HG03097 (cell line): ENCODE measurements at regions not wholly inside any gene's neighbourhood (a gene's known extent, or its start where the extent isn't known, plus 50 kb on each side); places are given as distances from the start of the nearest gene placed in this dataset.
A peak's percentile ranks its signal among the peaks of the same experiment; 100 is the strongest.
"Not testable (repeated sequence)": the region's sequence is repeated elsewhere in the genome, so short reads cannot be mapped to it uniquely, and the experiment has no call there.

Experiments used
- ATAC-seq: cut with Tn5 transposase; IDR thresholded peaks from one replicate; pipeline ENCODE4 v1.9.1; 2021; ENCODE audit not compliant: unreplicated experiment, low FRiP score

DNA sequence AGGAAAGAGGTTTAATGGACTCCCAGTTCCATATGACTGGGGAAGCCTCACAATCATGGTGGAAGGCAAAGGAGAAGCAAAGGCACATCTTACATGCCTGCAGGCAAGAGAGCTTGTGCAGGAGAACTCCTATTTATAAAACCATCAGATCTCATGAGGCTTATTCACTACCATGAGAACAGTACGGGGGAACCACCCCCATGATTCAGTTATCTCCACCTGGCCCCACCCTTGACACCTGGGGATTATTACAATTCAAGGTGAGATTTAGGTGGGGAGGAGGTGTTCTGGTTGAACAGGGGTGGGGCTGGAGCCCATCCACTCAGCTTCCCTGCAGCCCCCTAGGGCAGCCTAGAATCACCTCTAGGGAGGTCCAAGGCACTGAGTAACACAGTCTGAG lies 128.9 kb upstream of the KLF3 start:
- ATAC-seq, result not testable (repeated sequence)

DNA sequence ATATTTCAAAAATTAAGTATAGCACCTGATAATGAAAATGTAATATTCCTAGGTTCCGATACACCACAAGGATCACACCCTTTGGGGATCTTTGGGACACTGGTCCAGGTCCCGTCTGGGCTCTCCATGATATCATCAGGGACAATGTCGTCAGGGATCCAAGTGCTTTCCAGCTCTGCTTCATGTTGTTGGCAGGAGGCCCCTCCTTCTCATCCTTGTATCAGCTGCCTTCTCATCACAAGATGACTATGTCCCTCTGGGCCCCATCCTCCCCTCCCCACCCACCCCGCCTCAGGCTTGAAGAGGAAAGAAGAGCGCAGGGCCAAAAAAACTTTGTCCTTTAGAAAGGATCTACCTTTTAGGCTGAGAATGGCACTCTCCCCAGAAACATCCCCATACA lies 128.3 kb upstream of the KLF3 start:
- no peak for ATAC-seq

DNA sequence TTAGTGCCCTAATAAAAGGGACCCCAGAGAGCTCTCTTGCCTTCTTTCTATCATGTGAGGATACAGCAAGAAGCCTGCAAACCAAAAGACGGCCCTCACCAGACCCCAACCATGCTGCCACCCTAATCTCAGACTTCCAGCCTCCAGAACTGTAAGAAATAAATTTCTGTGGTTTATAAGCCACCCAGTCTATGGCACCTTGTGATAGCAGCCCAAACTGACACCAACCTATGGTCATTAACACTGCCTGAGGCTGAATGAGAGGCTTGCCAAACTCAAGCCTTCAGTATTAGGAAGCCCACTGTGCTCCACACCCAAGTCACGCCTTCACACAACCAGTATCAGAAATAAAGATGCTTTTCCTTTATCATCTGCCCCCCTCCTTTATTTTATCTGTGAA lies 127.3 kb upstream of the KLF3 start:
- no peak for ATAC-seq

DNA sequence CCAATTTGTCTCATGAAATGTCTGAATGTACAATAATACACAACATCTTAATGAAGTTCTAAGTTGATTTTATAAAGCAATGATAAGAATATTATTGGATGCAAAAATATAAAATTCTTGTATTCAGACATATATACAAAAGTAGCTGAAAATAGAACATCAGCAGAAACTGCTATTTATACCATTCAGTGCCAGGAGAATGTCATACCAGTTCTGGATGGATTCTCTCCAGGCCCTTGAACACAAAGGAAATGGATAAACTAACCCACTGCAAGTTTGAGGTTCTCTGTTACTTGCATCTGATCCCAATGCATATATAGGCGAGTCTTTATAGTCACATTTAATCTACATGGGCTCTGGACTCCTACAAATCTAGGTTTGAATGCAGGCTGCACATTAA lies 126.3 kb upstream of the KLF3 start:
- no peak for ATAC-seq

DNA sequence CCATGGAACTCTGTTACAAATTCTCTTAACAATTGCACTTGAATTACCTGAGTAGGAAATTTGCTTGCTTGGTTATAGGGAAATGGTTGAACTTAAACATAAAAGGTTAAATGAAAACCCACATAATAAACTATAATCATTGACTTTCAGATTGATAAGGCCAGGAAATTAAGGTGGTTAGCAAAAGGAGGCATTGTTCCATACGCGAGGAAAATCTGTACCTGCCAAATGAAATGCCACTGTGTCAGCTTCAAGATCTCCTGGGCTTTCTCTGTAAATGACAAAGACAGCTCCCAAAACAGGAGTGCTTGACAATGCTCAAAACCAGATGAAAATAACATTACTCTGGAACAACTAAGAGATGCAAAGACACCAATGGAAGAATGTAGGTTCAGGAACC lies 125.5 kb upstream of the KLF3 start:
- ATAC-seq, result no peak

DNA sequence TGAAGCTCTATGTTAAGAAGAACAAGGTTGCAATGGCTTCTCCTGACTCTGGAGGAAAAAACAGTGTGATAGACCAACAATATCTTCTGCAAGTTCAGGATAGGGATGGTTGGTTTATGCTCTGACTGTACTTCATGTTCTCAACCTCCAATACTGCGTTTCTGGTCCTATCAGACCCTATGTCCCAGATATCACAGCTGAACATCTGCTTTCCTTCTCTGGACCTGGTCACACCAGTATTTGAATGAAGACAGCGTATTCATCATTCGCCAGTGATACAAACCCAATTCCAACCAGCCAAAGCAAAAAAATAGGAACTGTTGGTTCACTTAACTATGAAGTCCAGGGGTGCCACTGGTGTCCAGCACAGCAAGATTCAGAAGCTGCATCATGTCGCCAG lies 124.5 kb upstream of the KLF3 start:
- ATAC-seq, result no peak

DNA sequence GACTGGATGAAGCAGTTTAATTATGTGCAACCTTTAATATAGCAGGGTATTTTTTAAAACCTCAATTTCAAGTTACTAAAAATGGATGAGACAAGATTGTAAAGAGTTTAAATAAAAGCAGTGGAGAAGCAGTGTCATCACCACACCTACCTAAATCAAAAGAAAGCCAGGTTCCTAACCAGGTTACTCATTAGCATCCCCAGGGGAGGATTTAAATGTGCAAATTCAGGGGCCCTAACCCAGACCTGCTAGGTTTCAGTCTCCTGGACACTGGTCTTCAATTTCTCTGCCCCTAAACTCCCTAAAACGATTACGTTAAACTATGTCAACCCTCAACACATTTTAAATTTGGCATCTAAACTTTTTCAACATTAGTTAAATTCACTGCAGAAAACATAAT lies 116.9 kb upstream of the KLF3 start:
- no peak for ATAC-seq

DNA sequence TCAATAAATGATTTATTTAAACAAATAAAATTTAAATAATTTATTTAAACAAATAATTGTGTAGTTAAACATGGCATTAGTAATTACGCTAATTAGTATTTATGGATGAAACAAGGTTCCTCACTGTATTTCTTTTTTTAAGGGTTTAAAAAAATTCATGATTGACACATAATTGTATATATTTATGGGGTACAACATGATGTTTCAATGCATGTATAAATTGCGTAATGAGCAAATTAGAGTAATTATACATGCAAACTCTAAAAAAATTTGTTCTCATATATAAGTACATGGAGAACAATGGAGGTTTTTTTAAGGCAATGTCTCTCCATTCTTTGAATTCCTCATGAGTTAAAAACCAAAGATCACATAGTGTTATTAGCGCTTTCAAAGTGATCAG lies 115.7 kb upstream of the KLF3 start:
- ATAC-seq, result no peak

DNA sequence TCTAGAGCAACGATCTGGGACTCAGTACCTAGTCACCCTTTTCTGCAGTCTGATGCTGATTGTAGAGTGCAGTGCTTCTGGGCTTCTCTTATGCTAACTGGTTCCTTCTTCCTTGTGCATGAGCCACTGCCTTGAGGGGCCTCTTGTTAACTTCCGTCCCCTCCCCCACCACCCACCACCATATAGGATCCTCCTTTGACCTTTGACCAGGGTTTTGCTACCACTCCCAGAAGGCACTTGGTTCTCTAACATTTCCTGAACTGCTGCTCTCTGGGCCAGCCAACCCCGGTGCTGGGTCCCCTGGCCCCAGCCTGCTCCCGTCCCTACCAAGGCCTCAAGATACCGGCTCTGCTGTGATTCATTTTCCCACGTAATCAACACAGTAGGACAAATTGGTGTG lies 104.6 kb upstream of the KLF3 start:
- ATAC-seq, result no peak

DNA sequence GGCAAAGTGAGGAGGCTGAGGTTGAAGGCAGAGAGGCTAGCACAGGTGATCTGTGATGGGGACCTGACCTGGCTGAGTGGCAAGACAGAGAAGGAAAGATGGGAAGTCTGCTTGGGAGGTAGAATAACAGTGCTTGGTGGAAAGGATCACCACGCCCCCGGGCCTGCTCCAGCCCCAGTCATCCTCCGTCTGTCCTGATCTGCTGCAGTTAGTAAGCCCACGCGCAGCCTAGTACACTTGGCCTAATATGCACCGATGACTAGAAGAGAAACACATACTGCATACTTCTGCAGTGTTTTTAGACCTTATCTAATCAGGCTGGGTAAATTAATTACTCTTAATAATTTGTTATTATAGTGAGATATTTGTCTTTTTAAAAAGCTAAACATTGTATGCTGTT lies 103.7 kb upstream of the KLF3 start:
- ATAC-seq, result no peak

DNA sequence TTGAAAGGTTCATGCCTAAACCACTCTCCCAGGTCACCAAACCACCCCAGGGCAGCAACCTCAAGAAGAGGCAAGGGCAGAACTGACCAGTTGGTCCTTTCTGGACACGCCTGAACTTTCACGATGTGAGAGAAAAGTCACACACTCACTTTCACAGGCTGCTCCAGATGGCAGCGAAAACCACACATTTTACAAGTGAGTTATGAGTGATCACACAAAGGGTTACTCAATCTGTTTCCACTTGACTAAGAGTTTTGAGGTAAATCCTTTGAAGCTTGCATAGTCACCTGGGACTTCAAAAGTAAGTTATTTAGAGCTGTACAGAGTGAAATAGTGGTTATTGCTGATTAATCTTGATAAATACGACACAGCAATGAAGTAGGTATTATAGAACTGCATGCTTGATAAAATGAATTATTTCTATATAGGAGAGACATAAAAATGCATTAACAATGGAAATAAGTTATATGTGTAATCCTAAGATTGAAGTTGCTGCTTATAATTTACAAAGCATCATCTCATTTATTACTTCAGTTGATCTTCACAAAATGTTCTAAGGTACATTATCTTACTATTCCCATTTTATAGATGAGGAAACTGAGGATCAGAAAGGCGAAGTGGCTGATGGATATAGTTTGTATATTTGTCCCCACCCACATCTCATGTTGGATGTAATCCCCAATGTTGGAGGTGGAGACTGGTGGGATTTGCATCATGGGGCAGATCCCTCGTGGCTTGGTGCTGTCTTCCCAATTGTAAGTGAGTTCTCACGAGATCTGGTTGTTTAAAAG lies 103.0 kb upstream of the KLF3 start:
- peak; percentile 84 for ATAC-seq

DNA sequence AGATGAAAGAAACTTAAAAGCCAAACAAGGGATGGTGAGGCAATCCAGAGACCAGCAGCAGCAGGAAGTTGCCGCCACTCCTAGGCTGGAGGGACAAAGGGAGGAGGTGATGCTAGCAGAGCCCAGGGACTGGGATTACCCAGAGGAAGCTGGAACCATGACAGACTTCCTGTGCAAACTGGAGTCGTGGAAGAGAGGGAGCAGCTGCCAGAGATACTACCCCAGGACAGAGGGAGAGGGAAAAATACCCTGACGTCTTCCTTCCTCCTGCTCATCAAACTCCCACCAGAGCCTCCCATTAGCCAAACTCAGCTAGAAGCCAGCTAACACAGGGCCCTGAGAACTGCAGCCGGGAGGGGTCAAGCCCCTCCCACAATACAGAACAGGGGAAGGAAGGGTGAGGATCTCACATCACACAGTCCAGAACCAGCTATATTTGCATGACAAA lies 101.2 kb upstream of the KLF3 start:
- ATAC-seq, result no peak

DNA sequence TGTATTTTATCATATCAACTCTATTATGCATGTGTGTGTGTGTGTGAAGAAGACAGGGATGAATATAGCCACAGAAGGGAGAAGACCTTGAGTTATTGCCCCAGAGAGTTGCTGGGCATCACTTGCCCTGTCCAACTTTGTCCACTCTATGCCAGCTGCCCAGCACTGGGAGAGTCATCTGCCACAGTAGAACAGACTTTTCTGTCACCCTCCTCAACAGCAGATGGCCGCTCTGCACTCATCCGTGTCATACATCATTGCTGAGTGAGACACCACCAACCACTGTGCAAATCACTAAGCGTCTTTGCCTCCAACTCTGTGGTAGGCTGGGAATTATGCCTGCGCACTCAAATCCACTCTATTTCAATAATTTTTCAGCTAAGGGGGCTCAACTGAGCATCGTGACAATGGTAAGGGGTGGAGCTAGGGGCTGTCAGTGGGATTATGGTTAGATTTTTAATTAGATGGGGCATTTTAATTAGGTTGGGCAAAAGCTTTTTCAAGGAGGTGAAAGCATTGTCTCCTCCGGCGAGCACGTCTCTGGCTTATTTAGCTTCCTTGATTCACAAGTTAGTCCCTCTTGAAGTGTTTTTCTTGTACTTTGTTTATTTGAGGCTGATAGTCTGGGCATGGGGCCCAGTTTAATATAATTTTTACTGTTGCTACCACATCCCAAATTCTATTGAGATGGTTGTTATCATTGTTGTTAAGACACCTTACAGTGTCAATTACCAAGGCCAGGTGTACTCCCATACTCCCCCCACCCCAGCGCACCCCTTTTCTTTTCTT lies 100.1 kb upstream of the KLF3 start:
- ATAC-seq, result no peak

DNA sequence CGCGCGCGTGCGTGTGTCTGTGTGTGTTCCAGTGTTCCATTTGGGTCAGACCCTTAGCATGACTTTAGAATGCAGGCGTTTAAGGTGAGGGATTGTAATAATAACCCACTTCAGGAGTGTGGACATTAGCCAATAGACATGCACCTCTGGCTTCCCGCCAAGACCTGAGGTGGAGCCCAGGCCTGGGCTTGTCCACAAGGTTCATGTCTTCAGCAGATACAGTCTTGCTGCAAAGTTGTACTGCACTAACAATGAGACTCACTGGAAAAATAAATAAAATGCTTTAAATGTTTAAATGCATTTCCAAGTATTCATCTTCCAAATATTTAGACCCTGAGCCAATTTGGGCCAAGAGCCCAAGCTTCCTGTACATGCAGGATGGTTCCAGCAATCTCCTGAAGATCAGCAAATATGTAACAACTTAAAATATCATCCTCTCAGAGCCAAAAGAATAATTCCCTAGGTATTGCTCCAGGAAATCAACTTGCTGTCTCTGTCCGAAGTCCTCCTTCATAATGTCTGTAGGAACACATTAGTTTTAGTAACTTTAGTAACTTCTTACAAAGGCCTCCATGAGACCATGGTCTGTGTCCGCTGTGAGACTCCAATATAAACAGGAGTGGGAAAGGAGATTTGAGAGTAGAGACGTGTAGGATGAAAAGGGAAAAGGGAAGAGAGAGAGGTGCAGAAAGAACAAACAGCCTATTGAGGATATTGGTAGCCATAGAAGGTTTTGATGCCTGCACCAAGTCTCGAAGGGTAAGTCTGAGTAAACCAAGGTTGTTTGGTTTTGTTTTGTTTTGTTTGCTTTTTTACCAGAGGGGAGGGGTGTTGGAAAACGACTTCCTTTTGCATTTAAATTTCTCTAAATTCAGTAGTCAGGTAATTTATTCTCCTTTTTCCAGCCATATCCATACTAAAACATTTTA lies 98.5 kb upstream of the KLF3 start:
- no peak for ATAC-seq

DNA sequence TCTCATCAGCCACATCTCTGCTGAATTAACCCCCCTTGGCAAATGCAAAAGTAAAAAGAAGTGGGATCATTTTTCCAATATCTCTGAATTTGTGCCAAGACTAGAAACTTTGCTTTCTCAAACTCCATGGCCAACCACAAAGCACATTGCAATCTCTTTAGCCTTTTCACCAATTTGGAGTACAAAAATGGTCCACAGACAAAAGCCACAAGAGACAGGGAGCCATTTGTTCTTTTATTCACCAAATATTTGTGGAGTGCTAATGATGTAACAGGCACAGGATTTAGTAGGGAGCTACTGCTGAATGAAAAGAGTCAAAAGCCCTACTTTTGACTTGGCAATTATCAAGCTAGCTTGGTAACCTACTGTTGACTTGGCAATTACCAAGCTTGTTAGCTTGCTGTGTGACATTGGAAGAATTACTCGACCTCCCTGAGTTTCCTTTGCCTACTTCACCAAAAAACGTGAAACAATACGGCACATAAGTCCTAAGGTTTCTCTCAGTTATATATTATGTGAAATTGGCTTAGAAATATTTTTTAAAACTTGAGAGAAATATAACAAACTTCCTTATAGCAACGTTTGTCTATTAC lies 97.1 kb upstream of the KLF3 start:
- no peak for ATAC-seq

DNA sequence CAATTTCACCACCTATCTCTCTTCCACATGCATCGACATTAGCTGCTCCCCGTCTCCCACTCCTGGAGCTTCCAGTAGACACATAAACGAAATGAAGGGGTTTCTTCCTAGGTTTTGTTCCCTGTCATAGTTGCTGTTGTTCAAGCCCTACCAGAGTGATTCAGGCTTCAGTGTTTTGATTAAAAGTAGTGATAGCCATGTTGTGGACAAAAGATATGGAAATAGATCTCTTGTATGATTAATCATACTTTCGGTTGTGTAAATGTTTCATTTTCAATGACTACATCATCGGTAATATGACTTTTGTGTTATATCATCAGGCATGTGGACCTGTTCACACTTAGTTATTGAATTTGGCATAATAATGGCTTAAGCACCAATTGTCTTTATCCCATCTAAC lies 96.5 kb upstream of the KLF3 start:
- no peak for ATAC-seq

DNA sequence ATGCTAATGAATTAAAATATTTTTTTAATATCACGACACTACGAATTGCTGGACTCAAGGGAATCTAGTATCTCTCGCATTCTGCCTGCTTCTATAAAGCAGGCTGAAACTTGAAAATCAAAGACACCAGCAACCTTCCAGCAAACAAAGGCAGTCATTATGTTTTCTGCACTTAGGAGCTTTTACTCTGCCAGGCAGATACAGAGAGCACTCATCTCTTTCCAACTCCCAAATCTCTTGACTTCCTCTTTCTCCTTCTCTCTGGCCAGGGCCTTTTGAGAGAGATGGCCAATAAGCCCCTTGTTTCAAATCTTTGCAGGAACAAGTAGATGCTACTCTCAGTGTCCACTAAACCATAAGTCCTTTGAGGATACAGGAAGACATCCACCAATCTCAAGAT lies 95.2 kb upstream of the KLF3 start:
- ATAC-seq, result no peak

DNA sequence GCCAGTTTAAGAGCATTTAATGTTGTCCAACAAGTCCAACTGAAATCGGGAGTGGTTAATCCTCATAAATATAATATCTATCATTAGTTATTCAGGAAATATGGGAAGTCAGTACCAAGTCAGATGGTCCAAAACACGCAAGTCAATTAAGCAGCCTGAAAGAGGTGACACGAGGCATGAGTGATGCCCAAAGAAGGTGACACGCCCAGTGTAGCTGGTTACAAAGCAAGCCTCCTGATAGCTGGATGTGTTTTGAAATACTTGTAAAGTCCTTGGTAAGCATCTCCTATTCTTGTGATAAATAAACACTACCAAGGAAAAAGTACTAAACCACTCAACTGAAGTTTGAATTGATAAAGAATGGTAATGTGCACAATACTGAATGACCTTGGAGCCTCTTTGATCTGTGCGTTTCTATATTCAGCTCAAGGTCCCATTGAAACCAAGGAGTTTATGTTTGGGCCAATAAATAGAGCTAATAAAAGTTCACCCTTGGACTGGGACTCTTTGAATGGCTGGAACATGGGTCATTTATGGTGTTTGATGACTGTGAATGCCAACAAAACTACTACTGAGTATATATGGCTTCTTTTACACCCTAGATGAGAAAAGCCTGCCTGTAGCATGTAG lies 93.2 kb upstream of the KLF3 start:
- no peak for ATAC-seq

DNA sequence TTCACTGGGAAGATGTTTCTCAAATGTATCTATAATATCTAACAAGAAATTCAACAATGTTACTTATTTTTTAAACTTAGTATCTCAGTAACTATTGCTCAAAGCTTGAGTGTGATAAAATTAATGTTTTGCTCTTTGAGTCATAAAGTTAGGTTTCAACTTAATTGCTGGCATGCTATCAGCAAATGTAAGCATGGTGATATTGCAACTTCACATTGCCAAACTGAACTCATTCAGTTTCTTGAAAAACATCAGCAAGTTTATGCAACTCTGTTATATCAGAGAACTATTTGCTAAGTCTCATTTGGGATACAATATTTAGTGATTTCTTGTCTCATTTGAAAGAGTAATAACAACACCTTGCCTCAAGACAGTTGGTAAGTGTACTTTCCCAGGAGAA lies 91.2 kb upstream of the KLF3 start:
- no peak for ATAC-seq
